Neural cell (in vitro differentiated cells): ENCODE measurements at regions not wholly inside any gene's neighbourhood (a gene's known extent, or its start where the extent isn't known, plus 50 kb on each side); places are given as distances from the start of the nearest gene placed in this dataset.

Experiments used
- H2AFZ ChIP-seq: fragments of 200-600, 300-800 bp; sonication (generic), shearing (Covaris generic); 2 replicates; pipeline ENCODE4 v1.6.0; 2014; ENCODE audit warnings: low read depth, mild to moderate bottlenecking, antibody characterized with exemption, low read length, moderate library complexity
- H3F3A ChIP-seq: fragments of 200-600 bp; shearing (Covaris generic); 2 replicates; pipeline ENCODE4 v1.6.1; 2016; ENCODE audit warnings: mild to moderate bottlenecking, moderate library complexity, mixed read lengths, antibody characterized with exemption, low read length; ENCODE audit not compliant: insufficient read depth, poor library complexity, severe bottlenecking
- H3K27ac ChIP-seq: fragments of 200-600, 300-800 bp; sonication (generic), shearing (Covaris generic); 2 replicates; pipeline ENCODE4 v1.5.1; 2014; ENCODE audit warnings: mild to moderate bottlenecking, low read length, moderate library complexity
- H3K27me3 ChIP-seq: fragments of 300-800, 200-600 bp; sonication (generic), shearing (Covaris generic); 2 replicates; pipeline ENCODE4 v1.6.0; 2014; ENCODE audit warnings: mild to moderate bottlenecking, low read depth, low read length, moderate library complexity; ENCODE audit not compliant: insufficient read depth
- H3K36me3 ChIP-seq: fragments of 300-800, 200-600 bp; sonication (generic), shearing (Covaris generic); 2 replicates; pipeline ENCODE4 v1.5.1; 2014; ENCODE audit warnings: mild to moderate bottlenecking, antibody characterized with exemption, low read length, moderate library complexity; ENCODE audit not compliant: insufficient read depth
- H3K4me2 ChIP-seq: fragments of 300-800, 200-600 bp; sonication (generic), shearing (Covaris generic); 2 replicates; pipeline ENCODE4 v1.6.0; 2014; ENCODE audit warnings: mild to moderate bottlenecking, low read length
- H3K4me3 ChIP-seq: fragments of 300-800, 200-600 bp; sonication (generic), shearing (Covaris generic); 2 replicates; pipeline ENCODE4 v1.5.1; 2014; ENCODE audit warnings: mild to moderate bottlenecking, low read length, moderate library complexity
- H3K79me2 ChIP-seq: fragments of 200-600 bp; shearing (Covaris generic); replicated peaks from 2 replicates; pipeline ENCODE4 v1.6.0; 2014; ENCODE audit warnings: mild to moderate bottlenecking, low read length, moderate library complexity; ENCODE audit not compliant: insufficient read depth
- H3K9ac ChIP-seq: fragments of 300-800, 200-600 bp; sonication (generic), shearing (Covaris generic); 2 replicates; pipeline ENCODE4 v1.6.1; 2016; ENCODE audit warnings: mild to moderate bottlenecking, low read length, mixed read lengths
- H3K9me2 ChIP-seq: fragments of 200-600 bp; shearing (Covaris generic); 2 replicates; pipeline ENCODE4 v1.6.1; 2016; ENCODE audit warnings: mild to moderate bottlenecking, low read length, mixed read lengths; ENCODE audit not compliant: insufficient read depth
- H3K9me3 ChIP-seq: fragments of 200-600, 300-800 bp; sonication (generic), shearing (Covaris generic); 2 replicates; pipeline ENCODE4 v1.6.1; 2016; ENCODE audit warnings: mild to moderate bottlenecking, mixed run types, low read length, moderate library complexity, mixed read lengths
- H4K20me1 ChIP-seq: fragments of 200-600 bp; shearing (Covaris generic); 2 replicates; pipeline ENCODE4 v1.6.1; 2016; ENCODE audit warnings: mild to moderate bottlenecking, mixed run types; ENCODE audit not compliant: insufficient read depth
- EP300 ChIP-seq: fragments of 450-650 bp; conservative IDR thresholded peaks from 2 replicates; pipeline ENCODE4 v1.6.1; 2014; ENCODE audit warnings: antibody characterized with exemption, mild to moderate bottlenecking, moderate library complexity; ENCODE audit not compliant: poor library complexity, severe bottlenecking
- EZH2 ChIP-seq: fragments of 200-600, 300-800 bp; shearing (Covaris generic), sonication (generic); IDR thresholded peaks from 2 replicates; pipeline ENCODE4 v1.6.1; 2014; ENCODE audit warnings: antibody characterized with exemption, low read length, borderline replicate concordance, mild to moderate bottlenecking; ENCODE audit not compliant: insufficient read depth, poor library complexity, severe bottlenecking
- MXI1 ChIP-seq: fragments of 450-650 bp; conservative IDR thresholded peaks from 2 replicates; pipeline ENCODE4 v1.6.1; 2014; ENCODE audit warnings: antibody characterized with exemption, mild to moderate bottlenecking; ENCODE audit not compliant: poor library complexity, severe bottlenecking
- POLR2AphosphoS5 ChIP-seq: IDR thresholded peaks from 2 replicates; pipeline ENCODE4 v1.6.1; 2012
- RAD21 ChIP-seq: fragments of 450-650 bp; conservative IDR thresholded peaks from 2 replicates; pipeline ENCODE4 v1.6.1; 2014; ENCODE audit warnings: antibody characterized with exemption, mild to moderate bottlenecking, moderate library complexity
- SMC3 ChIP-seq: fragments of 450-650 bp; conservative IDR thresholded peaks from 2 replicates; pipeline ENCODE4 v1.6.1; 2014; ENCODE audit warnings: antibody characterized with exemption, mild to moderate bottlenecking, moderate library complexity; ENCODE audit not compliant: poor library complexity
- TAF1 ChIP-seq: IDR thresholded peaks from 2 replicates; pipeline ENCODE4 v1.6.1; 2012; ENCODE audit warnings: low read depth
- TF ChIP-seq, protein P1 (sequence below): IDR thresholded peaks from 2 replicates; pipeline ENCODE4 v1.6.1; 2012; ENCODE audit warnings: borderline replicate concordance
- TF ChIP-seq, protein P2 (sequence below): fragments of 450-650 bp; IDR thresholded peaks from 2 replicates; pipeline ENCODE4 v1.5.1; 2014; ENCODE audit warnings: antibody characterized with exemption, mild to moderate bottlenecking, moderate library complexity; ENCODE audit not compliant: poor library complexity, severe bottlenecking

DNA sequence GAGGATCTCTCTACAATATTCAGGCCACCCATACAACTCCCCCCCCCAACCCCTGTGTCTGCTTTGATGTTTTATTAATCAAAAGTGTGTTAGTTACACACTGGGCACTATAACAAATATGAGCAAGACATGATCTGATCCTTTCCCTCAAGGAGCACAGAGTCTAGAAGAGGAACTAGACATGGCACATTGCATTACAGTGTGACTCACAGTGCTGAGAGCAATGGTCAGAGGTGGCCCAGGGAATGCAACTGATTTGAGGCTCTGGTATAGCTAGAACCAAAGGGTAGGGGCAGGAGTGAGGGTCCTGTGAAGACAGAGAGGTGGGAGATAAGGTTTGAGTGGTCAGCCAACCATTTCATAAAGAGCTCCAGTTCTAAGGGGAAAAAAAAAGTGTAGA is 539.2 kb downstream of the ACTL7B start:
- Histone ChIP-seq H3F3A (no peaks in the 10 kb centered on the region), H3K9me2 (no peaks in the 10 kb centered on the region), H3K4me2 (no peak overlapping the region), H3K9me3 (no peaks in the 10 kb centered on the region), H3K9ac (no peak overlapping the region), H3K27me3 (no peaks in the 10 kb centered on the region), H3K79me2 (no peaks in the 10 kb centered on the region), H2AFZ (no peak overlapping the region), H3K27ac (no peak overlapping the region), H3K4me3 (no peak overlapping the region), H4K20me1 (no peaks in the 10 kb centered on the region), H3K36me3 (no peaks in the 10 kb centered on the region)
- TF ChIP-seq, protein P1, sequence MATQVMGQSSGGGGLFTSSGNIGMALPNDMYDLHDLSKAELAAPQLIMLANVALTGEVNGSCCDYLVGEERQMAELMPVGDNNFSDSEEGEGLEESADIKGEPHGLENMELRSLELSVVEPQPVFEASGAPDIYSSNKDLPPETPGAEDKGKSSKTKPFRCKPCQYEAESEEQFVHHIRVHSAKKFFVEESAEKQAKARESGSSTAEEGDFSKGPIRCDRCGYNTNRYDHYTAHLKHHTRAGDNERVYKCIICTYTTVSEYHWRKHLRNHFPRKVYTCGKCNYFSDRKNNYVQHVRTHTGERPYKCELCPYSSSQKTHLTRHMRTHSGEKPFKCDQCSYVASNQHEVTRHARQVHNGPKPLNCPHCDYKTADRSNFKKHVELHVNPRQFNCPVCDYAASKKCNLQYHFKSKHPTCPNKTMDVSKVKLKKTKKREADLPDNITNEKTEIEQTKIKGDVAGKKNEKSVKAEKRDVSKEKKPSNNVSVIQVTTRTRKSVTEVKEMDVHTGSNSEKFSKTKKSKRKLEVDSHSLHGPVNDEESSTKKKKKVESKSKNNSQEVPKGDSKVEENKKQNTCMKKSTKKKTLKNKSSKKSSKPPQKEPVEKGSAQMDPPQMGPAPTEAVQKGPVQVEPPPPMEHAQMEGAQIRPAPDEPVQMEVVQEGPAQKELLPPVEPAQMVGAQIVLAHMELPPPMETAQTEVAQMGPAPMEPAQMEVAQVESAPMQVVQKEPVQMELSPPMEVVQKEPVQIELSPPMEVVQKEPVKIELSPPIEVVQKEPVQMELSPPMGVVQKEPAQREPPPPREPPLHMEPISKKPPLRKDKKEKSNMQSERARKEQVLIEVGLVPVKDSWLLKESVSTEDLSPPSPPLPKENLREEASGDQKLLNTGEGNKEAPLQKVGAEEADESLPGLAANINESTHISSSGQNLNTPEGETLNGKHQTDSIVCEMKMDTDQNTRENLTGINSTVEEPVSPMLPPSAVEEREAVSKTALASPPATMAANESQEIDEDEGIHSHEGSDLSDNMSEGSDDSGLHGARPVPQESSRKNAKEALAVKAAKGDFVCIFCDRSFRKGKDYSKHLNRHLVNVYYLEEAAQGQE = no peak
- no peak for TF ChIP-seq EP300
- no peak for TF ChIP-seq RAD21
- no peak for TF ChIP-seq TAF1
- TF ChIP-seq MXI1 = no peak
- no peak for TF ChIP-seq POLR2AphosphoS5
- no peak for TF ChIP-seq SMC3
- no peak for TF ChIP-seq EZH2
- TF ChIP-seq, protein P2, sequence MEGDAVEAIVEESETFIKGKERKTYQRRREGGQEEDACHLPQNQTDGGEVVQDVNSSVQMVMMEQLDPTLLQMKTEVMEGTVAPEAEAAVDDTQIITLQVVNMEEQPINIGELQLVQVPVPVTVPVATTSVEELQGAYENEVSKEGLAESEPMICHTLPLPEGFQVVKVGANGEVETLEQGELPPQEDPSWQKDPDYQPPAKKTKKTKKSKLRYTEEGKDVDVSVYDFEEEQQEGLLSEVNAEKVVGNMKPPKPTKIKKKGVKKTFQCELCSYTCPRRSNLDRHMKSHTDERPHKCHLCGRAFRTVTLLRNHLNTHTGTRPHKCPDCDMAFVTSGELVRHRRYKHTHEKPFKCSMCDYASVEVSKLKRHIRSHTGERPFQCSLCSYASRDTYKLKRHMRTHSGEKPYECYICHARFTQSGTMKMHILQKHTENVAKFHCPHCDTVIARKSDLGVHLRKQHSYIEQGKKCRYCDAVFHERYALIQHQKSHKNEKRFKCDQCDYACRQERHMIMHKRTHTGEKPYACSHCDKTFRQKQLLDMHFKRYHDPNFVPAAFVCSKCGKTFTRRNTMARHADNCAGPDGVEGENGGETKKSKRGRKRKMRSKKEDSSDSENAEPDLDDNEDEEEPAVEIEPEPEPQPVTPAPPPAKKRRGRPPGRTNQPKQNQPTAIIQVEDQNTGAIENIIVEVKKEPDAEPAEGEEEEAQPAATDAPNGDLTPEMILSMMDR = no peak

DNA sequence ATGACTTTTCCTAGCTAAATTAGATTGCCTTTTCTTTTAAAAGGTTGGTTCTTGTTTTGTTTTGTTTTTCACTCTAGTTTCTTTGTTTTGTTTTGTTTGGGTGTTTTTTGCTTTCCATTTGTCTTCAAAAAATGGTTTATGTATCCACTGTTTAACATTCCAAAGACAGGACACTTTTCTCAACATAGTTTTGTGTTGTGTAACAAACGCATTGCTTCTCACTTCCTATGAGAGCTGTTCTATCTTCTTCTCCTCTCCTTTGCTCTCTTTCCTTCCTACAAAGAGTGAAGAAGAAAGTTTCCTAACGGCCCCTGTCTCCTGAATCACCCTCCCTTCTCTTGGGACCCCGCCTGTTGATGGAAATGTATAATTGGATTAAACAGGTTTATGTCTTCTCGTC is 539.7 kb downstream of the ACTL7B start:
- Histone ChIP-seq H2AFZ (no peak overlapping the region), H3F3A (no peaks in the 10 kb centered on the region), H3K4me2 (no peak overlapping the region), H4K20me1 (no peaks in the 10 kb centered on the region), H3K79me2 (no peaks in the 10 kb centered on the region), H3K27me3 (no peaks in the 10 kb centered on the region), H3K4me3 (no peak overlapping the region), H3K9ac (no peak overlapping the region), H3K9me3 (no peaks in the 10 kb centered on the region), H3K27ac (no peak overlapping the region), H3K36me3 (no peaks in the 10 kb centered on the region), H3K9me2 (no peaks in the 10 kb centered on the region)
- TF ChIP-seq, protein P2 = no peak
- TF ChIP-seq, protein P1 = no peak
- TF ChIP-seq EZH2 (no peak), SMC3 (no peak), EP300 (no peak), POLR2AphosphoS5 (no peak), TAF1 (no peak)
